ENCODE measurements at regions not wholly inside any gene's neighbourhood (a gene's known extent, or its start where the extent isn't known, plus 50 kb on each side); places are given as distances from the start of the nearest gene placed in this dataset.
"Not testable (repeated sequence)": the region's sequence is repeated elsewhere in the genome, so short reads cannot be mapped to it uniquely, and the experiment has no call there.

- H2AFZ ChIP-seq (ENCODE audit: low read depth, low read length), result no peak overlapping the region
- H3K27me3 ChIP-seq (ENCODE audit: insufficient read depth, low read length), result no peaks in the 10 kb centered on the region
- H3K36me3 ChIP-seq (ENCODE audit: insufficient read depth, low read length), result no peaks in the 10 kb centered on the region
- H3K4me3 ChIP-seq (ENCODE audit: low read length), result no peak overlapping the region
- no peaks in the 10 kb centered on the region for H3K4me1 ChIP-seq (ENCODE audit: insufficient read depth, low read length)
- peaks cover 3% of the 10 kb centered on the region for H3K9me3 ChIP-seq (ENCODE audit: low read length)
Observed at GRCh38 chr3:182315313-182315712, 478.0 kb upstream of the ATP11B start.

- no peak overlapping the region for H2AFZ ChIP-seq (ENCODE audit: low read depth, low read length)
- no peaks in the 10 kb centered on the region for H3K36me3 ChIP-seq (ENCODE audit: insufficient read depth, low read length)
- H3K27me3 ChIP-seq (ENCODE audit: insufficient read depth, low read length), result no peaks in the 10 kb centered on the region
- H3K4me3 ChIP-seq (ENCODE audit: low read length), result no peak overlapping the region
- H3K9me3 ChIP-seq (ENCODE audit: low read length), result no peaks in the 10 kb centered on the region
- peaks cover 31% of the 10 kb centered on the region for H3K4me1 ChIP-seq (ENCODE audit: insufficient read depth, low read length)
Observed at GRCh38 chr3:182323126-182323700, 470.1 kb upstream of the ATP11B start.

GRCh38 chr3:182323898-182324297, 469.4 kb upstream of the ATP11B start:
- Histone ChIP-seq H3K36me3 (ENCODE audit: insufficient read depth, low read length) (no peaks in the 10 kb centered on the region), H3K9me3 (ENCODE audit: low read length) (no peaks in the 10 kb centered on the region), H3K4me1 (ENCODE audit: insufficient read depth, low read length) (peaks cover 31% of the 10 kb centered on the region), H2AFZ (ENCODE audit: low read depth, low read length) (no peak overlapping the region), H3K27me3 (ENCODE audit: insufficient read depth, low read length) (no peaks in the 10 kb centered on the region), H3K4me3 (ENCODE audit: low read length) (no peak overlapping the region)

GRCh38 chr3:182325213-182325950, 467.9 kb upstream of the ATP11B start:
- Histone ChIP-seq H3K4me3 (ENCODE audit: low read length) (no peak overlapping the region), H3K27me3 (ENCODE audit: insufficient read depth, low read length) (no peaks in the 10 kb centered on the region), H3K4me1 (ENCODE audit: insufficient read depth, low read length) (peaks cover 31% of the 10 kb centered on the region), H2AFZ (ENCODE audit: low read depth, low read length) (no peak overlapping the region), H3K9me3 (ENCODE audit: low read length) (no peaks in the 10 kb centered on the region), H3K36me3 (ENCODE audit: insufficient read depth, low read length) (no peaks in the 10 kb centered on the region)

- no peaks in the 10 kb centered on the region for H3K9me3 ChIP-seq (ENCODE audit: low read length)
- H3K4me1 ChIP-seq (ENCODE audit: insufficient read depth, low read length), result peaks cover 30% of the 10 kb centered on the region
- H3K4me3 ChIP-seq (ENCODE audit: low read length), result no peak overlapping the region
- no peaks in the 10 kb centered on the region for H3K36me3 ChIP-seq (ENCODE audit: insufficient read depth, low read length)
- H2AFZ ChIP-seq (ENCODE audit: low read depth, low read length), result peak overlapping the region; percentile 60
- no peaks in the 10 kb centered on the region for H3K27me3 ChIP-seq (ENCODE audit: insufficient read depth, low read length)
Observed at GRCh38 chr3:182327196-182327681, 466.1 kb upstream of the ATP11B start.

GRCh38 chr3:182330646-182331045, 462.7 kb upstream of the ATP11B start:
- H3K4me1 ChIP-seq (ENCODE audit: insufficient read depth, low read length), result peaks cover 12% of the 10 kb centered on the region
- no peaks in the 10 kb centered on the region for H3K9me3 ChIP-seq (ENCODE audit: low read length)
- H3K4me3 ChIP-seq (ENCODE audit: low read length), result no peak overlapping the region
- H3K27me3 ChIP-seq (ENCODE audit: insufficient read depth, low read length), result no peaks in the 10 kb centered on the region
- no peak overlapping the region for H2AFZ ChIP-seq (ENCODE audit: low read depth, low read length)
- no peaks in the 10 kb centered on the region for H3K36me3 ChIP-seq (ENCODE audit: insufficient read depth, low read length)

- no peaks in the 10 kb centered on the region for H3K9me3 ChIP-seq (ENCODE audit: low read length)
- no peaks in the 10 kb centered on the region for H3K27me3 ChIP-seq (ENCODE audit: insufficient read depth, low read length)
- H3K36me3 ChIP-seq (ENCODE audit: insufficient read depth, low read length), result no peaks in the 10 kb centered on the region
- H2AFZ ChIP-seq (ENCODE audit: low read depth, low read length), result no peak overlapping the region
- no peak overlapping the region for H3K4me3 ChIP-seq (ENCODE audit: low read length)
- peaks cover 12% of the 10 kb centered on the region for H3K4me1 ChIP-seq (ENCODE audit: insufficient read depth, low read length)
Observed at GRCh38 chr3:182331341-182331740, 462.0 kb upstream of the ATP11B start.

- H3K4me3 ChIP-seq (ENCODE audit: low read length), result no peak overlapping the region
- H3K4me1 ChIP-seq (ENCODE audit: insufficient read depth, low read length), result no peaks in the 10 kb centered on the region
- no peak overlapping the region for H2AFZ ChIP-seq (ENCODE audit: low read depth, low read length)
- no peaks in the 10 kb centered on the region for H3K27me3 ChIP-seq (ENCODE audit: insufficient read depth, low read length)
- no peaks in the 10 kb centered on the region for H3K36me3 ChIP-seq (ENCODE audit: insufficient read depth, low read length)
- H3K9me3 ChIP-seq (ENCODE audit: low read length), result no peaks in the 10 kb centered on the region
Observed at GRCh38 chr3:182342252-182342651, 451.1 kb upstream of the ATP11B start.

- not testable (repeated sequence) for H3K4me1 ChIP-seq (ENCODE audit: insufficient read depth, low read length); H3K27me3 ChIP-seq (ENCODE audit: insufficient read depth, low read length); H3K9me3 ChIP-seq (ENCODE audit: low read length); H2AFZ ChIP-seq (ENCODE audit: low read depth, low read length); H3K36me3 ChIP-seq (ENCODE audit: insufficient read depth, low read length); H3K4me3 ChIP-seq (ENCODE audit: low read length)
Observed at GRCh38 chr3:182344026-182344425, 449.3 kb upstream of the ATP11B start.

- Histone ChIP-seq H2AFZ (ENCODE audit: low read depth, low read length) (no peak overlapping the region), H3K4me3 (ENCODE audit: low read length) (no peak overlapping the region), H3K36me3 (ENCODE audit: insufficient read depth, low read length) (no peaks in the 10 kb centered on the region), H3K9me3 (ENCODE audit: low read length) (no peaks in the 10 kb centered on the region), H3K4me1 (ENCODE audit: insufficient read depth, low read length) (no peaks in the 10 kb centered on the region), H3K27me3 (ENCODE audit: insufficient read depth, low read length) (no peaks in the 10 kb centered on the region)
Observed at GRCh38 chr3:182349051-182349450, 444.3 kb upstream of the ATP11B start.

- Histone ChIP-seq H3K4me1 (ENCODE audit: insufficient read depth, low read length) (no peaks in the 10 kb centered on the region), H3K27me3 (ENCODE audit: insufficient read depth, low read length) (no peaks in the 10 kb centered on the region), H3K9me3 (ENCODE audit: low read length) (no peaks in the 10 kb centered on the region), H2AFZ (ENCODE audit: low read depth, low read length) (no peak overlapping the region), H3K36me3 (ENCODE audit: insufficient read depth, low read length) (no peaks in the 10 kb centered on the region), H3K4me3 (ENCODE audit: low read length) (no peak overlapping the region)
Observed at GRCh38 chr3:182349951-182350517, 443.3 kb upstream of the ATP11B start.

- H3K9me3 ChIP-seq (ENCODE audit: low read length), result no peaks in the 10 kb centered on the region
- no peaks in the 10 kb centered on the region for H3K27me3 ChIP-seq (ENCODE audit: insufficient read depth, low read length)
- H3K4me1 ChIP-seq (ENCODE audit: insufficient read depth, low read length), result no peaks in the 10 kb centered on the region
- H2AFZ ChIP-seq (ENCODE audit: low read depth, low read length), result no peak overlapping the region
- no peaks in the 10 kb centered on the region for H3K36me3 ChIP-seq (ENCODE audit: insufficient read depth, low read length)
- no peak overlapping the region for H3K4me3 ChIP-seq (ENCODE audit: low read length)
Observed at GRCh38 chr3:182357928-182358327, 435.4 kb upstream of the ATP11B start.

GRCh38 chr3:182364323-182364722, 429.0 kb upstream of the ATP11B start:
- no peak overlapping the region for H2AFZ ChIP-seq (ENCODE audit: low read depth, low read length)
- H3K4me3 ChIP-seq (ENCODE audit: low read length), result no peak overlapping the region
- H3K4me1 ChIP-seq (ENCODE audit: insufficient read depth, low read length), result no peaks in the 10 kb centered on the region
- no peaks in the 10 kb centered on the region for H3K36me3 ChIP-seq (ENCODE audit: insufficient read depth, low read length)
- no peaks in the 10 kb centered on the region for H3K27me3 ChIP-seq (ENCODE audit: insufficient read depth, low read length)
- H3K9me3 ChIP-seq (ENCODE audit: low read length), result peaks cover 3% of the 10 kb centered on the region
